K562 (cell line): ENCODE measurements at regions not wholly inside any gene's neighbourhood (a gene's known extent, or its start where the extent isn't known, plus 50 kb on each side); places are given as distances from the start of the nearest gene placed in this dataset.

ENCODE experiments used
- ATAC-seq: fragments of 200-7000 bp; cut with Tn5 transposase; 3 replicates; pipeline ENCODE4 v1.9.1; 2020; ENCODE audit warnings: moderate library complexity
- BruUV-seq: library from RNA; stranded (reverse); fragments of 400-500 nt; replicated peaks from 2 replicates; lab custom pipeline; 2021; lab: Mats Ljungman, UMichigan
- CTCF ChIA-PET: fragments of 300-600 bp; formaldehyde crosslinking; extraction: SDS; loops from one replicate; lab custom pipeline; 2021; ENCODE audit warnings: low intra/inter-chr PET ratio; lab: Yijun Ruan, JAX
- POLR2A ChIA-PET: fragments of 300-600, 350-650 bp; sonication (Branson Sonifier 250); formaldehyde crosslinking; extraction: SDS; loops from one replicate; lab custom pipeline; 2021; ENCODE audit warnings: antibody characterized with exemption, inconsistent platforms; lab: Yijun Ruan, JAX
- DNase-seq, 4 experiments: peaks; one replicate each; pipeline versions ENCODE4 v3.0.0 to v3.0.0-alpha.2; 2011 to 2018; ENCODE audit warnings: low spot score in 3 of 4, mixed read lengths in 3 of 4; ENCODE audit errors: extremely low read depth in 1 of 4
- FAIRE-seq: peaks from 2 replicates; lab custom pipeline; 2011; peaks lifted over from hg19 to GRCh38; lab: Jason Lieb, UNC
- H2AFZ ChIP-seq: 2 replicates; pipeline ENCODE4 v1.6.0; 2011; ENCODE audit warnings: low read depth, low read length, control low read depth, inconsistent platforms
- H3K27ac ChIP-seq: fragments of 200-600 bp; 3 replicates; pipeline ENCODE4 v1.8.0; 2011; ENCODE audit warnings: low read depth, mild to moderate bottlenecking, control low read depth, inconsistent platforms, low read length, moderate library complexity, mixed read lengths; ENCODE audit errors: extremely low read depth
- H3K27me3 ChIP-seq, 2 experiments: fragments of 300-600 bp in 1 of 2; 2 replicates in 1 of 2; 3 replicates in 1 of 2; pipeline versions ENCODE4 v1.6.0 to v1.8.0; 2011; ENCODE audit warnings: inconsistent platforms in 2 of 2, low read length in 2 of 2, mild to moderate bottlenecking in 1 of 2, mixed read lengths in 1 of 2, moderate library complexity in 1 of 2; ENCODE audit not compliant: control insufficient read depth in 2 of 2, insufficient read depth in 2 of 2
- H3K36me3 ChIP-seq: fragments of 300-600 bp; 3 replicates; pipeline ENCODE4 v1.8.0; 2011; ENCODE audit warnings: mild to moderate bottlenecking, low read length, inconsistent platforms; ENCODE audit not compliant: control insufficient read depth, insufficient read depth
- H3K4me1 ChIP-seq, 2 experiments: fragments of 200-600 bp in 1 of 2; replicated peaks in 1 of 2; 2 replicates in 1 of 2; 3 replicates in 1 of 2; pipeline versions ENCODE4 v1.5.1 to v1.8.0; 2011; ENCODE audit warnings: inconsistent platforms in 2 of 2, low read length in 2 of 2, mild to moderate bottlenecking in 1 of 2, mixed read lengths in 1 of 2, moderate library complexity in 1 of 2; ENCODE audit not compliant: control insufficient read depth in 2 of 2, insufficient read depth in 2 of 2
- H3K4me2 ChIP-seq: 2 replicates; pipeline ENCODE4 v1.6.1; 2011; ENCODE audit warnings: low read length, control low read depth, inconsistent platforms, mixed read lengths; ENCODE audit not compliant: insufficient read depth
- H3K4me3 ChIP-seq: fragments of 200-600 bp; sonication (generic), shearing (Covaris generic); 2 replicates; pipeline ENCODE4 v1.5.1; 2016; ENCODE audit warnings: control low read depth, inconsistent platforms
- H3K79me2 ChIP-seq: fragments of 200-600 bp; 3 replicates; pipeline ENCODE4 v1.8.0; 2011; ENCODE audit warnings: low read length, inconsistent platforms; ENCODE audit not compliant: control insufficient read depth, insufficient read depth
- H3K9ac ChIP-seq, 2 experiments: 2 replicates each; pipeline versions ENCODE4 v1.6.0 to v1.6.1; 2011; ENCODE audit warnings: low read depth in 2 of 2, low read length in 2 of 2, control low read depth in 1 of 2, inconsistent platforms in 1 of 2, mild to moderate bottlenecking in 1 of 2, mixed read lengths in 1 of 2; ENCODE audit not compliant: insufficient read depth in 1 of 2
- H3K9me1 ChIP-seq: one replicate; pipeline ENCODE4 v1.6.0; 2011; ENCODE audit warnings: inconsistent platforms, mild to moderate bottlenecking, low read length, moderate library complexity; ENCODE audit not compliant: control insufficient read depth, insufficient read depth
- H3K9me3 ChIP-seq: replicated peaks from 2 replicates; pipeline ENCODE4 v1.5.1; 2011; ENCODE audit warnings: low read depth, low read length, inconsistent platforms; ENCODE audit not compliant: control insufficient read depth, insufficient read depth
- H4K20me1 ChIP-seq: replicated peaks from 2 replicates; pipeline ENCODE4 v1.6.1; 2011; ENCODE audit warnings: low read length, inconsistent platforms, mixed read lengths; ENCODE audit not compliant: control insufficient read depth, insufficient read depth
- DIDO1 ChIP-seq: fragments of 450-650 bp; IDR thresholded peaks from 2 replicates; pipeline ENCODE4 v1.6.1; 2016; ENCODE audit warnings: low read depth, missing biosample characterization, missing genetic modification characterization
- EHMT2 ChIP-seq: fragments of 450-650 bp; IDR thresholded peaks from 2 replicates; pipeline ENCODE4 v1.6.1; 2018; ENCODE audit warnings: antibody characterized with exemption
- FOS ChIP-seq: IDR thresholded peaks from 3 replicates; pipeline ENCODE4 v1.6.1; 2011; ENCODE audit not compliant: insufficient read length; ENCODE audit errors: extremely low read depth
- GABPB2 ChIP-seq: fragments of 250-450 bp; sonication (Bioruptor Pico); conservative IDR thresholded peaks from 2 replicates; pipeline ENCODE4 v1.5.1; 2021; ENCODE audit warnings: mild to moderate bottlenecking
- HBP1 ChIP-seq: fragments of 450-650 bp; formaldehyde crosslinking; IDR thresholded peaks from 2 replicates; pipeline ENCODE4 v1.4.0; 2022; ENCODE audit warnings: missing genetic modification characterization
- MEIS2 ChIP-seq: fragments of 450-650 bp; IDR thresholded peaks from 2 replicates; pipeline ENCODE4 v1.6.1; 2014; ENCODE audit warnings: mild to moderate bottlenecking; ENCODE audit not compliant: partially characterized antibody
- MYBL2 ChIP-seq, 2 experiments: fragments of 450-650 bp in 1 of 2; sonication (generic) in 1 of 2; formaldehyde crosslinking in 1 of 2; IDR thresholded peaks; 2 replicates each; pipeline versions ENCODE4 v1.6.1 to v1.8.1; 2017 to 2022; ENCODE audit warnings: borderline replicate concordance in 1 of 2, inconsistent platforms in 1 of 2, low read depth in 1 of 2, mild to moderate bottlenecking in 1 of 2, missing genetic modification reagents in 1 of 2, moderate library complexity in 1 of 2
- NFXL1 ChIP-seq: fragments of 450-650 bp; formaldehyde crosslinking; IDR thresholded peaks from 2 replicates; pipeline ENCODE4 v1.4.0; 2021; ENCODE audit warnings: mild to moderate bottlenecking
- PBX2 ChIP-seq, 2 experiments: IDR thresholded peaks in 1 of 2; conservative IDR thresholded peaks in 1 of 2; 2 replicates each; pipeline ENCODE4 v1.6.1; 2016; ENCODE audit warnings: low read depth in 2 of 2, mild to moderate bottlenecking in 1 of 2, missing compliant biosample characterization in 1 of 2, missing genetic modification characterization in 1 of 2, moderate library complexity in 1 of 2
- PYGO2 ChIP-seq: fragments of 450-650 bp; IDR thresholded peaks from 2 replicates; pipeline ENCODE4 v1.6.1; 2016; ENCODE audit warnings: mild to moderate bottlenecking, missing genetic modification characterization, moderate library complexity, missing compliant biosample characterization
- WGBS: fragments of 100-300 bp; shearing (Covaris generic); methylation state at CpG from one replicate; pipeline ENCODE4 v1.1.6; 2016; ENCODE audit warnings: low coverage, mixed read lengths; ENCODE audit not compliant: insufficient coverage; ENCODE audit errors: missing lambda C conversion rate; 5-methylcytosine and 5-hydroxymethylcytosine counted together
- in situ Hi-C: fragments of 300-500 bp; cut with MboI; formaldehyde crosslinking; loops from 4 replicates; pipeline ENCODE4 v1.15.0; 2018; ENCODE audit warnings: inconsistent platforms, mixed read lengths
- intact Hi-C: fragments of 100-400 bp; cut with micrococcal nuclease; formaldehyde crosslinking; loops from 2 replicates; pipeline ENCODE4 v1.14.2; 2022
- TF ChIP-seq, protein P1 (sequence below): fragments of 450-650 bp; IDR thresholded peaks from 2 replicates; pipeline ENCODE4 v1.6.1; 2016; ENCODE audit warnings: antibody characterized with exemption
- TF ChIP-seq, protein P2 (sequence below): sonication (generic); formaldehyde crosslinking; IDR thresholded peaks from 2 replicates; pipeline ENCODE4 v1.8.0; 2023; ENCODE audit warnings: mild to moderate bottlenecking, missing genetic modification reagents

DNA sequence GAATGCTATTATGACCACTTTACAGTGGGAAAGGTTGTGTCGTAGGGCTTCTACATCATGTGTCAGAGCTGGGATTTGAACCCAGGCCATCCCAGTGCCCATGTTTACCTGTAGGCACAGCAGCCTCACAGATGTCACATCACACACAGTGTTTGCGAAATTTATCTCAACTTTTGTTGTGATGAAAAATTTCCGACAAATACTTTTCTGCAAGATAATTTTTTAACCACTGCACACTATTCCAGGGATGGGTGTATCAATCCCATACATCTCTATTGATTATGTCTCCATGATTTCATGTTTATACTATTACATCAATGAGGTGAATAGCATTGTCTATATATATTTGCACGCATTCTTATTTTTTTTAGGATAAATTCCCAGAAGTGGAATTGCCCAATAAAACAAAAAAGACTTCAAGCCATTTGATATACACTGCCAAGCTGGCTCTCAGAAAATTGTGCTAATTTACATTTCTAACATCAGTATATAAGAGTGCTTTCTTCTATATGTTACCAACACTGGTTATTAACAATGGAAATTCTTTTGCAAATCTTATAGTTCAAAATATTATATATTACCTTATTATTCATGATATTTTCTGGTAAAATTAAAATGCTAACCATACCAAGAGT lies 189.1 kb upstream of the ZNF217 start (continued):
- no peak for TF ChIP-seq GABPB2 (CRISPR knock-in tag)

DNA sequence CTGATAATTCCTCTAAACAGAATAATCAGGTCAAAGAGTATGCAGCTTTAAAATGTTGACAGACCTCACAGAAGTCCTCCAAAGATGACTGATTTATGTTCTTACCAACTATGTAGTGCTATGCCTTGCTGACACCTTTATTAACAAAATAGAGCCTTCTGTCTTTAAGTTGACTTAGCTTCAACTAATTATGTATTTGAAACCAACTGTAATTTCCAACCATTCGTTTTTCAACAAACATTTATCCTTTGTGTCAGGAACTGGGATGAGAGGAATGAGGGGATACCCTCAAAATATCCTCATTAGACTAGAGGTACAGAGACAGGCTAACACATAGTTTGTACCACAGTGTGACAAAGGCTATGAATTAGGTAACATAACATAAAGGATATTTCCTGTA lies 186.2 kb upstream of the ZNF217 start:
- Histone ChIP-seq H3K9ac (no peak overlapping the region), H3K79me2 (no peaks in the 10 kb centered on the region), H3K4me3 (no peak overlapping the region), H4K20me1 (no peaks in the 10 kb centered on the region), H3K36me3 (no peaks in the 10 kb centered on the region), H3K27me3 (no peaks in the 10 kb centered on the region), H3K9me3 (no peaks in the 10 kb centered on the region), H3K4me1 (peaks cover 0 to 3% of the 10 kb centered on the region in 2 experiments; a peak in 1 of 5 replicates), H2AFZ (no peak overlapping the region), H3K27ac (no peak overlapping the region), H3K9me1 (no peaks in the 10 kb centered on the region), H3K4me2 (no peak overlapping the region)
- WGBS: 0% methylated on average over 1 of the region's 1 CpG
- CTCF ChIA-PET: no interaction called here
- in situ Hi-C loops (no loop called here), intact Hi-C loops (no loop called here)
- POLR2A ChIA-PET: interaction anchor here (0.6 to 0.9 kb wide), 3 partner anchors 9 to 572 kb away, joined by 3 read pairs; no protein-coding TSS in a partner anchor
- FAIRE-seq: no peak
- no peak for ATAC-seq
- DNase-seq: no peak
- BruUV-seq: no TSS peak
- TF ChIP-seq FOS: no peak
- no peak for TF ChIP-seq PBX2 (CRISPR knock-in tag; IDR thresholded peaks at IDR 0.05; ENCODE audit: low read depth)
- TF ChIP-seq PBX2 (tag; conservative IDR thresholded peaks at IDR 0.05; ENCODE audit: low read depth): peak; percentile 38; the same call in 1 of the 2 replicates
- no peak for TF ChIP-seq EHMT2
- no peak for TF ChIP-seq NFXL1 (CRISPR knock-in tag)
- TF ChIP-seq PYGO2 (tag): no peak
- TF ChIP-seq HBP1 (CRISPR knock-in tag): no peak
- TF ChIP-seq MEIS2: peak; percentile 83
- TF ChIP-seq, protein P1, sequence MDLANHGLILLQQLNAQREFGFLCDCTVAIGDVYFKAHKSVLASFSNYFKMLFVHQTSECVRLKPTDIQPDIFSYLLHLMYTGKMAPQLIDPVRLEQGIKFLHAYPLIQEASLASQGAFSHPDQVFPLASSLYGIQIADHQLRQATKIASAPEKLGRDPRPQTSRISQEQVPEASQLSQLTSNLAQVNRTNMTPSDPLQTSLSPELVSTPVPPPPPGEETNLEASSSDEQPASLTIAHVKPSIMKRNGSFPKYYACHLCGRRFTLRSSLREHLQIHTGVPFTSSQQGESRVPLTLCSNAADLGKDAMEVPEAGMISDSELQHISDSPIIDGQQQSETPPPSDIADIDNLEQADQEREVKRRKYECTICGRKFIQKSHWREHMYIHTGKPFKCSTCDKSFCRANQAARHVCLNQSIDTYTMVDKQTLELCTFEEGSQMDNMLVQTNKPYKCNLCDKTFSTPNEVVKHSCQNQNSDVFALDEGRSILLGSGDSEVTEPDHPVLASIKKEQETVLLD: no peak
- TF ChIP-seq, protein P2, sequence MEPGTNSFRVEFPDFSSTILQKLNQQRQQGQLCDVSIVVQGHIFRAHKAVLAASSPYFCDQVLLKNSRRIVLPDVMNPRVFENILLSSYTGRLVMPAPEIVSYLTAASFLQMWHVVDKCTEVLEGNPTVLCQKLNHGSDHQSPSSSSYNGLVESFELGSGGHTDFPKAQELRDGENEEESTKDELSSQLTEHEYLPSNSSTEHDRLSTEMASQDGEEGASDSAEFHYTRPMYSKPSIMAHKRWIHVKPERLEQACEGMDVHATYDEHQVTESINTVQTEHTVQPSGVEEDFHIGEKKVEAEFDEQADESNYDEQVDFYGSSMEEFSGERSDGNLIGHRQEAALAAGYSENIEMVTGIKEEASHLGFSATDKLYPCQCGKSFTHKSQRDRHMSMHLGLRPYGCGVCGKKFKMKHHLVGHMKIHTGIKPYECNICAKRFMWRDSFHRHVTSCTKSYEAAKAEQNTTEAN (CRISPR knock-in tag): no peak
- no peak for TF ChIP-seq MYBL2 (IDR thresholded peaks at IDR 0.05; ENCODE audit: low read depth)
- no peak for TF ChIP-seq MYBL2 (CRISPR knock-in tag; IDR thresholded peaks at IDR 0.05; ENCODE audit: borderline replicate concordance)
- no peak for TF ChIP-seq DIDO1 (tag)
